ENCODE measurements at regions not wholly inside any gene's neighbourhood (a gene's known extent, or its start where the extent isn't known, plus 50 kb on each side); places are given as distances from the start of the nearest gene placed in this dataset.

DNA sequence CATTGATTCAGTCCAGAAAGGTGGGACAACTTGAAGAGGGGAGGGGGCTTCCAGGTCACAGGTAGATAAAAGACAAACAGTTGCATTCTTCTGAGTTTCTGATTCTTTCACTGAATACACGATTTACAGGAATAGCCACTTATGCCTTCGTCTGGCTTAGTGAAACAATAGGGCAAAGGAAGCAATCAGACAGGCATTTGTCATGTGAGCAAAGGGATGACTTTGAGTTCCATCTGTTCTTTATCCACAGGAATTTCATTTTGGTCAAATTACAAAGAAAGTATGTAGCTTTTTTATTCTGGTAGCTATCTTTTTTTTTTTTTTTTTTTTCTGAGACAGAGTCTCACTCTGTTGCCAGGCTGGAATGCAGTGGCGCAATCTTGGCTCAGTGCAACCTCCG lies 202.5 kb downstream of the TTLL7 start:
- H3K27ac ChIP-seq (ENCODE audit: low read depth, low read length, severe bottlenecking) = no peak overlapping the region
- H3K4me3 ChIP-seq (ENCODE audit: extremely low read depth, insufficient read depth, low read length, poor library complexity, severe bottlenecking) = no peak overlapping the region
- 76 to 78% methylated on average over 3 to 4 of the region's 4 CpGs for WGBS, 2 experiments (ENCODE audit: insufficient coverage in 2 of 2)
- H3K9me3 ChIP-seq (ENCODE audit: control insufficient read depth, low read length) = no peaks in the 10 kb centered on the region
- H3K36me3 ChIP-seq (ENCODE audit: control insufficient read depth, insufficient read depth, low read length) = no peaks in the 10 kb centered on the region
- peaks cover 3% of the 10 kb centered on the region for H3K4me1 ChIP-seq (ENCODE audit: control insufficient read depth, insufficient read depth, low read length, poor library complexity, severe bottlenecking)

DNA sequence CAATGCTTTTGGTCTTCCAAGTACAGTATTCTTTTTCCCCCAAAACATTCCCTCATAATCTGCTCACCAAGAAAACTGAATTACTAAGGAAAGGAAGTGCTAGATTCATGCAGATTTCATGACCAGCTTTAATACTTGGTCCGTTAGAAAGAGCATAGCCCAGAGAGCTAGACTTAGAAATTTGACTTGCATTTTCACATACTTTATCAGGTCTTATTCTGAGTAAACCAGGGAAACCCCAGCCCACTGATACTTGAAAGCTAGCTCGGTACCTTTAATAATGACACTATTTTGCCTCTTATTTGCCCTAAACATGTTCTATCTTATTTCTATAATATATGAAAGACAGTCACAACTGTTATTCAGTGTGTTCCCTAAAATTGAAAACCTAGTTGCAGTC lies 204.5 kb downstream of the TTLL7 start:
- Histone ChIP-seq H3K4me1 (ENCODE audit: control insufficient read depth, insufficient read depth, low read length, poor library complexity, severe bottlenecking) (peaks cover 3% of the 10 kb centered on the region), H3K27ac (ENCODE audit: low read depth, low read length, severe bottlenecking) (no peak overlapping the region), H3K4me3 (ENCODE audit: extremely low read depth, insufficient read depth, low read length, poor library complexity, severe bottlenecking) (no peak overlapping the region), H3K36me3 (ENCODE audit: control insufficient read depth, insufficient read depth, low read length) (no peaks in the 10 kb centered on the region), H3K9me3 (ENCODE audit: control insufficient read depth, low read length) (no peaks in the 10 kb centered on the region)
- WGBS, 2 experiments (ENCODE audit: insufficient coverage in 2 of 2) = 100% methylated on average over 1 of the region's 2 CpGs

- 67 to 83% methylated on average over 2 to 3 of the region's 3 CpGs for WGBS, 2 experiments (ENCODE audit: insufficient coverage in 2 of 2)
These were observed 207.0 kb downstream of the TTLL7 start for GRCh38 chr1:83791821-83792437.

GRCh38 chr1:83790446-83790845 lies 208.5 kb downstream of the TTLL7 start:
- WGBS, 2 experiments (ENCODE audit: insufficient coverage in 2 of 2) = no CpG with 5 or more reads among the region's 3 CpGs

More at GRCh38 chr1:83791821-83792437, 207.0 kb downstream of the TTLL7 start:
- Histone ChIP-seq H3K4me3 (ENCODE audit: extremely low read depth, insufficient read depth, low read length, poor library complexity, severe bottlenecking) (no peak overlapping the region), H3K9me3 (ENCODE audit: control insufficient read depth, low read length) (no peaks in the 10 kb centered on the region), H3K36me3 (ENCODE audit: control insufficient read depth, insufficient read depth, low read length) (no peaks in the 10 kb centered on the region), H3K4me1 (ENCODE audit: control insufficient read depth, insufficient read depth, low read length, poor library complexity, severe bottlenecking) (peaks cover 3% of the 10 kb centered on the region), H3K27ac (ENCODE audit: low read depth, low read length, severe bottlenecking) (no peak overlapping the region)

GRCh38 chr1:83787246-83787998 lies 211.5 kb downstream of the TTLL7 start:
- peaks cover 3% of the 10 kb centered on the region for H3K4me1 ChIP-seq (ENCODE audit: control insufficient read depth, insufficient read depth, low read length, poor library complexity, severe bottlenecking)
- no peaks in the 10 kb centered on the region for H3K36me3 ChIP-seq (ENCODE audit: control insufficient read depth, insufficient read depth, low read length)
- no CpG with 5 or more reads among the region's 3 CpGs for whole genome bisulfite sequencing, 2 experiments (ENCODE audit: insufficient coverage in 2 of 2)
- H3K27ac ChIP-seq (ENCODE audit: low read depth, low read length, severe bottlenecking) = no peak overlapping the region
- H3K4me3 ChIP-seq (ENCODE audit: extremely low read depth, insufficient read depth, low read length, poor library complexity, severe bottlenecking) = no peak overlapping the region
- H3K9me3 ChIP-seq (ENCODE audit: control insufficient read depth, low read length) = no peaks in the 10 kb centered on the region

More at GRCh38 chr1:83790446-83790845, 208.5 kb downstream of the TTLL7 start:
- Histone ChIP-seq H3K4me3 (ENCODE audit: extremely low read depth, insufficient read depth, low read length, poor library complexity, severe bottlenecking) (no peak overlapping the region), H3K27ac (ENCODE audit: low read depth, low read length, severe bottlenecking) (no peak overlapping the region), H3K36me3 (ENCODE audit: control insufficient read depth, insufficient read depth, low read length) (no peaks in the 10 kb centered on the region), H3K4me1 (ENCODE audit: control insufficient read depth, insufficient read depth, low read length, poor library complexity, severe bottlenecking) (peaks cover 3% of the 10 kb centered on the region), H3K9me3 (ENCODE audit: control insufficient read depth, low read length) (no peaks in the 10 kb centered on the region)

DNA sequence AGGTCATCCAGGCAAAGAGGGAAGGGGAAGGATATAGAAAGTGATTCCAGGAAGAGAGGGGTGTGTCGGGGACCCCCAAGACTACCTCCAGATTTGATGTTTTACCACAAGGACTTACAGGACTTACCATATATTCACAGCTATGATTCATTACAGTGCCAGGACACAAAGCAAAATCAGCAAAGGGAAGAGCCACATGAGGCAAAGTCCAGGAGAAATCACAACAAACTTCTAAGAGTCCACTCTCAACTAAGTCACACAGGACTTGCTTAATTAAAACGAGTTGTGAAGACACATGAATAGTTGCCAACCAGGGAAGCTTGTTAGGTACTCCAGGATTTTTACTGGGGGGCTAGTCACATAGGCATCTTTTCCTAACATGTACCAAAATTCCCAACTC lies 217.3 kb downstream of the TTLL7 start:
- Histone ChIP-seq H3K9me3 (ENCODE audit: control insufficient read depth, low read length) (no peaks in the 10 kb centered on the region), H3K27ac (ENCODE audit: low read depth, low read length, severe bottlenecking) (no peak overlapping the region), H3K4me1 (ENCODE audit: control insufficient read depth, insufficient read depth, low read length, poor library complexity, severe bottlenecking) (no peaks in the 10 kb centered on the region), H3K4me3 (ENCODE audit: extremely low read depth, insufficient read depth, low read length, poor library complexity, severe bottlenecking) (no peak overlapping the region), H3K36me3 (ENCODE audit: control insufficient read depth, insufficient read depth, low read length) (no peaks in the 10 kb centered on the region)
- WGBS, 2 experiments (ENCODE audit: insufficient coverage in 2 of 2) = no CpG with 5 or more reads among the region's 2 CpGs

DNA sequence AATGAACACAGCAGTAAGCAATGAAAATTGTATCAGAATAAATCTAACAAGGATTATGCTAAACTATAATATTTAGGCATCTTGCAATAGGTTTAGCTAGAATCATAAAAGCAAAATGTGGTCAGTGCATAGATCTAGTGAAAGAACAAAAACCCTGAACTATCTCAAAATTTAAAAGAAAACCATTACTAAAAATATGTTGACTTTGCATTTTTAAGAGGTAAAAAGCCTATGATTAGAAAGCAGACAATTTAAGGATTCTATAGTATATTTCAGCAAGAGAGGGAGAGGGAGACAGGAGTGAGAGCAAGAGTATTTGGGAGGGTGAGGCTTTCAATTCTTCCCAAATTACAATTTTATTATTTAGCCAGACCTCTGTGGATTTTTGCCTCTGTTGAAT lies 219.4 kb downstream of the TTLL7 start:
- Histone ChIP-seq H3K9me3 (ENCODE audit: control insufficient read depth, low read length) (no peaks in the 10 kb centered on the region), H3K4me1 (ENCODE audit: control insufficient read depth, insufficient read depth, low read length, poor library complexity, severe bottlenecking) (no peaks in the 10 kb centered on the region), H3K27ac (ENCODE audit: low read depth, low read length, severe bottlenecking) (no peak overlapping the region), H3K36me3 (ENCODE audit: control insufficient read depth, insufficient read depth, low read length) (no peaks in the 10 kb centered on the region), H3K4me3 (ENCODE audit: extremely low read depth, insufficient read depth, low read length, poor library complexity, severe bottlenecking) (no peak overlapping the region)

DNA sequence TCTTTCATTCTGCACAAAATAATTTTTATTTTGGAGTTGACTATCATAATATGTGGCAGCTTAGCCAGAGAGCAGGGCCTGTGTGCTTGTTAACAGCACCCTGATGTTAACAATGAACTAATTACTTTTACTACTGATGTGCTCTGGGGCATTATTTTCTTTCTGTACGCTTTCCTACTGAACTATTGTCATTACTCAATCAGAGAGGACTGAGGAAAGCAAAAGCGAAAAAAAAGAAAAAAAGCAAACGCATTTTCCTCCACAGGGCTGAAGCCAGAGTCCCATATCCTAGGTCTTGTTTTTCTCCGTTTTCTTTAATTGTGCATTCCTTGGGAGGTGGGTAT lies 221.2 kb downstream of the TTLL7 start:
- Histone ChIP-seq H3K27ac (ENCODE audit: low read depth, low read length, severe bottlenecking) (no peak overlapping the region), H3K4me1 (ENCODE audit: control insufficient read depth, insufficient read depth, low read length, poor library complexity, severe bottlenecking) (no peaks in the 10 kb centered on the region), H3K36me3 (ENCODE audit: control insufficient read depth, insufficient read depth, low read length) (no peaks in the 10 kb centered on the region), H3K9me3 (ENCODE audit: control insufficient read depth, low read length) (no peaks in the 10 kb centered on the region), H3K4me3 (ENCODE audit: extremely low read depth, insufficient read depth, low read length, poor library complexity, severe bottlenecking) (no peak overlapping the region)
- 84% methylated on average over 2 of the region's 4 CpGs; no CpG with 5 or more reads in 1 of the 2 experiments for WGBS, 2 experiments (ENCODE audit: insufficient coverage in 2 of 2)

GRCh38 chr1:83776913-83777757 lies 221.8 kb downstream of the TTLL7 start:
- Histone ChIP-seq H3K9me3 (ENCODE audit: control insufficient read depth, low read length) (no peaks in the 10 kb centered on the region), H3K27ac (ENCODE audit: low read depth, low read length, severe bottlenecking) (no peak overlapping the region), H3K36me3 (ENCODE audit: control insufficient read depth, insufficient read depth, low read length) (no peaks in the 10 kb centered on the region), H3K4me1 (ENCODE audit: control insufficient read depth, insufficient read depth, low read length, poor library complexity, severe bottlenecking) (no peaks in the 10 kb centered on the region), H3K4me3 (ENCODE audit: extremely low read depth, insufficient read depth, low read length, poor library complexity, severe bottlenecking) (no peak overlapping the region)
- 71 to 79% methylated on average over 2 of the region's 7 CpGs for WGBS, 2 experiments (ENCODE audit: insufficient coverage in 2 of 2)

DNA sequence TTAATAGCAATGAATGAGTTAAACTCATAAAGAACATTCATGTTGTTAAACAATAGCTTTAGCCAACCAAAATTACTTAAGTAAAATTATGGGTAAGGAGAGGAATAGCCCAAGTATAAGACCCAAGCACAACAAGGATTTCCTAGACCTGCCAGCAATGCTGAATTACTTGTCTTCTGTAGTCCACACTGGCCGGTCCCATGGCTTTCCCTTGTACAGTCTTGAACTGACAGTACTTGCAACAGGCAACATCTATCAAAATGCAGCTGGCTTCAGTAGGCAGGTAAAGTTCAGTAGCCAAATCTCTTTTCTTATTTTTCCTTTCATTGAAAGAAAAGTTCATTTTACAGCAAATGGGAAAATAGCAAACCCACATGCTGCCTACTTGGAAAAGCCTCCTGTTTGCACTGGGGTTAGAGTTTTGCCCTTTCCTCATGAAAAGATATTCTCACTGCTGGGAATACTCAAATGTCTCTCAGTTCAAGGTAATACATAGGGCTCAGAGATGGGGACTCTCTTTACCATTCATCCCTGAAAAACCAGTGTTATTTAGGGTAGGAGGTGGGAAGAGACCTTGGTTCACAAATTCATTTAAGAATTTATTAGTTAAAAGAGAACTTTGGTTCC lies 222.8 kb downstream of the TTLL7 start:
- H3K36me3 ChIP-seq (ENCODE audit: control insufficient read depth, insufficient read depth, low read length) = no peaks in the 10 kb centered on the region
- no peaks in the 10 kb centered on the region for H3K9me3 ChIP-seq (ENCODE audit: control insufficient read depth, low read length)
- no peak overlapping the region for H3K4me3 ChIP-seq (ENCODE audit: extremely low read depth, insufficient read depth, low read length, poor library complexity, severe bottlenecking)
- WGBS, 2 experiments (ENCODE audit: insufficient coverage in 2 of 2) = 100% methylated on average over 1 of the region's 1 CpG
- H3K27ac ChIP-seq (ENCODE audit: low read depth, low read length, severe bottlenecking) = no peak overlapping the region
- no peaks in the 10 kb centered on the region for H3K4me1 ChIP-seq (ENCODE audit: control insufficient read depth, insufficient read depth, low read length, poor library complexity, severe bottlenecking)

All from mesodermal cell (in vitro differentiated cells).